ENCODE measurements at regions not wholly inside any gene's neighbourhood (a gene's known extent, or its start where the extent isn't known, plus 50 kb on each side); places are given as distances from the start of the nearest gene placed in this dataset.

GRCh38 chr18:47343291-47343690 is 91.8 kb upstream of the SKOR2 start:
- DNase-seq (ENCODE audit: low read depth in 1 of 2, low spot score in 1 of 2) = no peak

DNA sequence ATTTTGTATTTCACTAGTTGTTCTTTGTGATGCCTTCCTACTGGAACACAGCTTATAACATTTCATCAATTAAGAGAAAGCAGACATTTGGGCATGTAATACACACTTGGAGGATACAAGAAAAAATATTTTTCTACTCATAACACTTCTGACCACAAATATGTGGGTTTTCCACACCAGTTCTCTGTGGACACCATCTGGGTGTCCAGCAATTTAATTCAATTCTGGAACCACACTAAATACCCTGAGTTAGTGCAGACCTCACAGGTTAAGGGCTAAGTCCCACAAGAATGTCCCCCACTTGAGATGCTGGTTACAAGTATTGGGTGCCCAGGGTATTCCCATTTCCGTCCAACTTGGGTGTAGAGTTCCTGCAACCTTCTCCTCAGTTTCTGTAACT is 91.1 kb upstream of the SKOR2 start:
- no peak for DNase-seq (ENCODE audit: low read depth in 1 of 2, low spot score in 1 of 2)

GRCh38 chr18:47341678-47342077 is 90.2 kb upstream of the SKOR2 start:
- no peak for DNase-seq (ENCODE audit: low read depth in 1 of 2, low spot score in 1 of 2)

- DNase-seq (ENCODE audit: low read depth in 1 of 2, low spot score in 1 of 2) = no peak
Measured at GRCh38 chr18:47334966-47335365, 83.5 kb upstream of the SKOR2 start.

- no peak for DNase-seq (ENCODE audit: low read depth in 1 of 2, low spot score in 1 of 2)
Measured at GRCh38 chr18:47333926-47334635, 82.6 kb upstream of the SKOR2 start.

- no peak for DNase-seq (ENCODE audit: low read depth in 1 of 2, low spot score in 1 of 2)
Measured at GRCh38 chr18:47331641-47332040, 80.2 kb upstream of the SKOR2 start.

DNA sequence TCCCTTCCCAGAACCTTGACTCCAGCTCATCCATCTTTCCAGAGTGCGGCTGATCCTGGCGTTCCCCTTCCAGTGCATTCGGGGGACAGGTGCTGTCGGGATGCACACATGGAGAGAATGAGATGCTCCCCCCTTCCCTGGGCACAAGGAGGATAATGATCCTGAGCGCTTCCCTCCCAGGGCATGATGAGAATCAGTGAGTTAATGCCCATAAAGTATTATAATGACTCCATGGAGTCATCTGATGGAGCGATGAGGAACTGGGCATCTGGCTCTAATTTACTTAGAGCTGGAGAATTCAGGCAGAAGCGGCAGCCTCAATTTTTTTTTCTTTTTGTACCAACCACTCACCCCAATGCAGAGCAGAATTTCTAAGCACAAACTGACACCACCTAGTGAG is 79.6 kb upstream of the SKOR2 start:
- DNase-seq (ENCODE audit: low read depth in 1 of 2, low spot score in 1 of 2) = no peak

- no peak for DNase-seq (ENCODE audit: low read depth in 1 of 2, low spot score in 1 of 2)
Measured at GRCh38 chr18:47323158-47323557, 71.7 kb upstream of the SKOR2 start.

DNA sequence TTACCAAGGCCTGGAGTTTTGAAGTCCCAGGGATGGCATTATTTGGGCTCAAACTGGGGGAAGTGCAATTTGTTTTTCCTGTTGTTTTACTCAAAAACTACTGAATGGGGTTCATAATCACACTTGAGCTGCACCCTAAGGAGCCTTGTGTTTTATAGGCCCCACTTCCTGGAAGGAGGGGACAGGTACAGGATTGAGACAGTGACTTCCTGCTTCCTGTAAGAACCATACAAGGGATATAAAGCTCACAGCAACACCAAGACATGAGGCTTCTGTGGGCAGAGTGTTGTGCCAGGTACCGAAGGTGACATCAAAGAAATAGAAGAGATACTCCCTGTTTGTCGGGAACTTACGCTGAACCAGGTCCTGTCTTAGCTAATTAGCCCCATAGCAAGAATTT is 70.4 kb upstream of the SKOR2 start:
- no peak for DNase-seq (ENCODE audit: low read depth in 1 of 2, low spot score in 1 of 2)

DNA sequence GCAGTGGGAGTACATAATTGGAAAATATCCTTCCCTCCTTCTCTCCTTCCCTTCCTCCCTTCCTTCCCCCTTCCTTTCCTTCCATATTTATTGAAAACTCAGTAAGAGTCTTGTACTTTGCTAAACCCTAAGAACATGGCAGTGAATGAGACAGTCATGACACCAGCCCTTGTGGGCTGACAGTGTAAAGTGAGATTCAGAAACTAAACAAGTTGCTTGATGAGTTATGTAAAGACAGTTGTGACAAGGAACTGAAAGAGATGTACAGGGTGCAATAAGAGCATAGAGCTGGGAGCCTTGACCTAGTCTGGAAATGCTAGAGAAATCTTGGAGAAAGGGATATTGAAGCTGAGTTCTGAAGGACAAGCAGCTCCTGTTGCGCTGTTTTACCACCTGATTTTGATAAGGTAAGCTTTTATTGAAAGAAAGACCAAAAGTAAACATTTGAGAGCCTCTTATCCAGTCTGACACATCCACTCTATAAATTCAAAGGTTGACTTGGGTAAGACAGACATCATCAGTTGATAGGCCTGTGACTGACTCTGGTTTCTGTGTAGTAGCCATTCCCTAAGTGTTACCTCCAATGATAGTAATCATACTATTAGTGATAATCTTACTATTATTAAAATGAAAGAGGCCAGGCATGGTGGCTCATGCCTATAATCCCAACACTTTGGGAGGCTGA is 66.5 kb upstream of the SKOR2 start:
- no peak for DNase-seq (ENCODE audit: low read depth in 1 of 2, low spot score in 1 of 2)

DNA sequence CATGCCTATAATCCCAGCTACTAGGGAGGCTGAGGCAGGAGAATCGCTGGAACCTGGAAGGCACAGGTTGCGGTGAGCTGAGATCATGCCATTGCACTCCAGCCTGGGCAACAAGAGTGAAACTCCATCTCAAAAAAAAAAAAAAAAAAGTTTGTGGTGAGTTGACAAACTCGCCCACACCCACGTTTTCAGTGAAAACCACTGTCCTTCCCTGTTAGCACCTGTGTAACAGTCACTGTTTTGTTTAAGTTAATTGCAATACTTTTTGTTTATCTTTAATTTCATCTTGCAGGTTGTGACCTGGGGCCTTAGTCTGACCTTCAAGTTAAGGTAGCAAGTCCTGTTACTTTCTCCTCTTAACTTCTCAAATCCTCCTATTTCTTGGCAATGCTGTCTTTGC is 65.5 kb upstream of the SKOR2 start:
- DNase-seq (ENCODE audit: low read depth in 1 of 2, low spot score in 1 of 2) = no peak

GRCh38 chr18:47313901-47314300 is 62.4 kb upstream of the SKOR2 start:
- DNase-seq (ENCODE audit: low read depth in 1 of 2, low spot score in 1 of 2) = no peak

GRCh38 chr18:47311585-47311984 is 60.1 kb upstream of the SKOR2 start:
- no peak for DNase-seq (ENCODE audit: low read depth in 1 of 2, low spot score in 1 of 2)
